ENCODE measurements at regions not wholly inside any gene's neighbourhood (a gene's known extent, or its start where the extent isn't known, plus 50 kb on each side); places are given as distances from the start of the nearest gene placed in this dataset.

- no peak for DNase-seq
Observed at GRCh38 chr4:54495091-54495490, 162.7 kb upstream of the KIT start.

- no peak for DNase-seq
Observed at GRCh38 chr4:54495641-54496040, 162.1 kb upstream of the KIT start.

GRCh38 chr4:54496412-54496811 lies 161.3 kb upstream of the KIT start:
- no peak for DNase-seq

GRCh38 chr4:54497947-54498346 lies 159.8 kb upstream of the KIT start:
- no peak for DNase-seq

GRCh38 chr4:54498661-54499111 lies 159.1 kb upstream of the KIT start:
- no peak for DNase-seq

- DNase-seq, result no peak
Observed at GRCh38 chr4:54499308-54500074, 158.3 kb upstream of the KIT start.

- no peak for DNase-seq
Observed at GRCh38 chr4:54505362-54505761, 152.4 kb upstream of the KIT start.

GRCh38 chr4:54505996-54506395 lies 151.8 kb upstream of the KIT start:
- no peak for DNase-seq

GRCh38 chr4:54509057-54509456 lies 148.7 kb upstream of the KIT start:
- no peak for DNase-seq

- DNase-seq, result no peak
Observed at GRCh38 chr4:54513204-54513603, 144.6 kb upstream of the KIT start.

- DNase-seq, result no peak
Observed at GRCh38 chr4:54513741-54514140, 144.0 kb upstream of the KIT start.

- no peak for DNase-seq
Observed at GRCh38 chr4:54516556-54517215, 141.1 kb upstream of the KIT start.

- no peak for DNase-seq
Observed at GRCh38 chr4:54517781-54518444, 139.8 kb upstream of the KIT start.

- DNase-seq, result no peak
Observed at GRCh38 chr4:54525602-54526001, 132.2 kb upstream of the KIT start.

GRCh38 chr4:54526560-54526959 lies 131.2 kb upstream of the KIT start:
- no peak for DNase-seq

GRCh38 chr4:54527532-54527931 lies 130.2 kb upstream of the KIT start:
- no peak for DNase-seq

GRCh38 chr4:54539500-54540029 lies 118.2 kb upstream of the KIT start:
- DNase-seq, result peak; percentile 36 to 43

GRCh38 chr4:54540931-54541330 lies 116.8 kb upstream of the KIT start:
- DNase-seq, result no peak

GRCh38 chr4:54541426-54542118 lies 116.2 kb upstream of the KIT start:
- no peak for DNase-seq

- no peak for DNase-seq
Observed at GRCh38 chr4:54542119-54542438, 115.7 kb upstream of the KIT start.

- DNase-seq, result no peak
Observed at GRCh38 chr4:54542540-54543041, 115.2 kb upstream of the KIT start.

All from right lung (tissue), 2 donors.